ENCODE measurements at regions not wholly inside any gene's neighbourhood (a gene's known extent, or its start where the extent isn't known, plus 50 kb on each side); places are given as distances from the start of the nearest gene placed in this dataset.

GRCh38 chr13:18953139-18953930 lies 228.3 kb downstream of the TUBA3C start:
- TF ChIP-seq POLR2A (IDR thresholded peaks at IDR 0.05): no peak
- no peak for TF ChIP-seq CTCF (IDR thresholded peaks at IDR 0.05)
